Central memory CD8-positive, alpha-beta T cell (primary cell): ENCODE measurements at regions not wholly inside any gene's neighbourhood (a gene's known extent, or its start where the extent isn't known, plus 50 kb on each side); places are given as distances from the start of the nearest gene placed in this dataset.

Experiments used
- ATAC-seq: fragments of 150-1000 bp; cut with Tn5 transposase; replicated peaks from 2 replicates; pipeline ENCODE4 v1.10.0; 2022; ENCODE audit warnings: mild to moderate bottlenecking, moderate FRiP score, moderate number of reproducible peaks; ENCODE audit not compliant: poor library complexity, severe bottlenecking; ENCODE audit errors: extremely low read depth
- DNase-seq, 2 donors: peaks; one replicate each; pipeline ENCODE4 v3.0.0; 2021; ENCODE audit warnings: low spot score in 2 of 2
- H3K27ac Mint-ChIP-seq: one replicate; pipeline ENCODE4 v1.8.0; 2022; ENCODE audit warnings: low read depth, mild to moderate bottlenecking, moderate library complexity, mixed read lengths
- H3K27me3 Mint-ChIP-seq: one replicate; pipeline ENCODE4 v1.8.0; 2022; ENCODE audit warnings: mixed read lengths
- H3K36me3 Mint-ChIP-seq: one replicate; pipeline ENCODE4 v1.8.0; 2022; ENCODE audit warnings: mild to moderate bottlenecking, moderate library complexity, mixed read lengths; ENCODE audit not compliant: insufficient read depth
- H3K4me1 Mint-ChIP-seq: one replicate; pipeline ENCODE4 v1.8.0; 2022; ENCODE audit warnings: mixed read lengths
- H3K4me3 Mint-ChIP-seq: one replicate; pipeline ENCODE4 v1.8.0; 2022; ENCODE audit warnings: mild to moderate bottlenecking, moderate library complexity, mixed read lengths
- H3K9me3 Mint-ChIP-seq: one replicate; pipeline ENCODE4 v1.8.0; 2022; ENCODE audit warnings: mixed read lengths

GRCh38 chr3:182183716-182184430, 472.1 kb downstream of the SOX2 start:
- no peaks in the 10 kb centered on the region for H3K36me3 Mint-ChIP-seq
- ATAC-seq = no peak

GRCh38 chr3:182185313-182185712, 473.6 kb downstream of the SOX2 start:
- Mint-ChIP-seq H3K4me3 (no peak overlapping the region), H3K9me3 (peaks cover 9% of the 10 kb centered on the region)

More at GRCh38 chr3:182183716-182184430, 472.1 kb downstream of the SOX2 start:
- Mint-ChIP-seq H3K27me3 (no peaks in the 10 kb centered on the region), H3K4me1 (no peaks in the 10 kb centered on the region), H3K4me3 (no peak overlapping the region), H3K9me3 (peaks cover 9% of the 10 kb centered on the region), H3K27ac (no peak overlapping the region)
- DNase-seq = no peak

GRCh38 chr3:182190056-182190455, 478.3 kb downstream of the SOX2 start:
- ATAC-seq (no peak), DNase-seq (no peak)
- Mint-ChIP-seq H3K27ac (no peak overlapping the region), H3K9me3 (peaks cover 9% of the 10 kb centered on the region), H3K27me3 (no peaks in the 10 kb centered on the region), H3K4me1 (no peaks in the 10 kb centered on the region), H3K4me3 (no peak overlapping the region), H3K36me3 (no peaks in the 10 kb centered on the region)

More at GRCh38 chr3:182185313-182185712, 473.6 kb downstream of the SOX2 start:
- Mint-ChIP-seq H3K36me3 (no peaks in the 10 kb centered on the region), H3K27ac (no peak overlapping the region), H3K27me3 (no peaks in the 10 kb centered on the region), H3K4me1 (no peaks in the 10 kb centered on the region)
- ATAC-seq (no peak), DNase-seq (no peak)

GRCh38 chr3:182198345-182198744, 486.6 kb downstream of the SOX2 start:
- Mint-ChIP-seq H3K4me1 (no peaks in the 10 kb centered on the region), H3K4me3 (no peak overlapping the region), H3K27me3 (no peaks in the 10 kb centered on the region), H3K27ac (no peak overlapping the region), H3K36me3 (no peaks in the 10 kb centered on the region), H3K9me3 (no peaks in the 10 kb centered on the region)
- ATAC-seq = no peak
- DNase-seq = no peak

- ATAC-seq (no peak), DNase-seq (no peak)
- H3K36me3 Mint-ChIP-seq = no peaks in the 10 kb centered on the region
- no peak overlapping the region for H3K4me3 Mint-ChIP-seq
- peaks cover 12% of the 10 kb centered on the region for H3K9me3 Mint-ChIP-seq
- no peaks in the 10 kb centered on the region for H3K27me3 Mint-ChIP-seq
- H3K27ac Mint-ChIP-seq = no peak overlapping the region
- no peaks in the 10 kb centered on the region for H3K4me1 Mint-ChIP-seq
These were observed 489.9 kb downstream of the SOX2 start for GRCh38 chr3:182201456-182202168.

GRCh38 chr3:182212479-182213076, 500.9 kb downstream of the SOX2 start:
- no peak overlapping the region for H3K27ac Mint-ChIP-seq
- H3K9me3 Mint-ChIP-seq = no peaks in the 10 kb centered on the region
- H3K27me3 Mint-ChIP-seq = no peaks in the 10 kb centered on the region
- DNase-seq (no peak), ATAC-seq (no peak)
- no peaks in the 10 kb centered on the region for H3K4me1 Mint-ChIP-seq
- no peaks in the 10 kb centered on the region for H3K36me3 Mint-ChIP-seq
- H3K4me3 Mint-ChIP-seq = no peak overlapping the region

- DNase-seq = no peak
- H3K36me3 Mint-ChIP-seq = no peaks in the 10 kb centered on the region
These were observed 502.7 kb downstream of the SOX2 start for GRCh38 chr3:182214416-182214815.

GRCh38 chr3:182215881-182216280, 504.2 kb downstream of the SOX2 start:
- Mint-ChIP-seq H3K4me3 (no peak overlapping the region), H3K4me1 (no peaks in the 10 kb centered on the region), H3K27me3 (no peaks in the 10 kb centered on the region), H3K9me3 (no peaks in the 10 kb centered on the region), H3K27ac (no peak overlapping the region), H3K36me3 (no peaks in the 10 kb centered on the region)
- no peak for DNase-seq
- no peak for ATAC-seq

More at GRCh38 chr3:182214416-182214815, 502.7 kb downstream of the SOX2 start:
- ATAC-seq = no peak
- H3K27me3 Mint-ChIP-seq = no peaks in the 10 kb centered on the region
- H3K4me3 Mint-ChIP-seq = no peak overlapping the region
- H3K4me1 Mint-ChIP-seq = no peaks in the 10 kb centered on the region
- no peaks in the 10 kb centered on the region for H3K9me3 Mint-ChIP-seq
- H3K27ac Mint-ChIP-seq = no peak overlapping the region

GRCh38 chr3:182216311-182216970, 504.7 kb downstream of the SOX2 start:
- Mint-ChIP-seq H3K36me3 (no peaks in the 10 kb centered on the region), H3K9me3 (no peaks in the 10 kb centered on the region), H3K4me1 (no peaks in the 10 kb centered on the region), H3K27me3 (no peaks in the 10 kb centered on the region), H3K4me3 (no peak overlapping the region), H3K27ac (no peak overlapping the region)
- no peak for ATAC-seq
- DNase-seq = no peak

GRCh38 chr3:182220013-182220412, 508.3 kb downstream of the SOX2 start:
- H3K4me1 Mint-ChIP-seq = no peaks in the 10 kb centered on the region
- DNase-seq = no peak
- H3K4me3 Mint-ChIP-seq = no peak overlapping the region
- no peak for ATAC-seq
- H3K9me3 Mint-ChIP-seq = peaks cover 1% of the 10 kb centered on the region
- H3K27me3 Mint-ChIP-seq = no peaks in the 10 kb centered on the region
- no peaks in the 10 kb centered on the region for H3K36me3 Mint-ChIP-seq
- no peak overlapping the region for H3K27ac Mint-ChIP-seq

- no peaks in the 10 kb centered on the region for H3K27me3 Mint-ChIP-seq
- H3K9me3 Mint-ChIP-seq = peaks cover 6% of the 10 kb centered on the region
- H3K27ac Mint-ChIP-seq = no peak overlapping the region
- H3K36me3 Mint-ChIP-seq = no peaks in the 10 kb centered on the region
- H3K4me3 Mint-ChIP-seq = no peak overlapping the region
- ATAC-seq = no peak
- H3K4me1 Mint-ChIP-seq = no peaks in the 10 kb centered on the region
- DNase-seq = no peak
These were observed 508.7 kb downstream of the SOX2 start for GRCh38 chr3:182220471-182220870.

- ATAC-seq (no peak), DNase-seq (no peak)
- Mint-ChIP-seq H3K4me1 (no peaks in the 10 kb centered on the region), H3K27ac (no peak overlapping the region), H3K4me3 (no peak overlapping the region), H3K9me3 (peaks cover 20% of the 10 kb centered on the region), H3K27me3 (no peaks in the 10 kb centered on the region), H3K36me3 (no peaks in the 10 kb centered on the region)
These were observed 515.3 kb downstream of the SOX2 start for GRCh38 chr3:182226995-182227394.
